ENCODE measurements at regions not wholly inside any gene's neighbourhood (a gene's known extent, or its start where the extent isn't known, plus 50 kb on each side); places are given as distances from the start of the nearest gene placed in this dataset.

- no peak overlapping the region for H3K4me3 ChIP-seq (replicated peaks in 1 of 3; ENCODE audit: insufficient read depth in 1 of 3, low read depth in 2 of 3, low read length in 3 of 3)
- no peaks in the 10 kb centered on the region for H3K79me2 ChIP-seq (ENCODE audit: insufficient read depth, low read length)
- no peak for FAIRE-seq
- POLR2A ChIA-PET, result no interaction called here
- H2AFZ ChIP-seq (ENCODE audit: low read length), result no peak overlapping the region
- H3K9me3 ChIP-seq (ENCODE audit: low read length), result no peaks in the 10 kb centered on the region
- no TSS peak for BruUV-seq (replicated peaks)
- TF ChIP-seq PAF1 (CRISPR knock-in tag; IDR thresholded peaks at IDR 0.05), result no peak
- TF ChIP-seq ZNF691 (CRISPR knock-in tag; IDR thresholded peaks at IDR 0.05; ENCODE audit: borderline replicate concordance, low read depth), result no peak
- no peak for TF ChIP-seq CBX1 (IDR thresholded peaks at IDR 0.05; ENCODE audit: low read depth)
- TF ChIP-seq KDM6A (CRISPR knock-in tag; IDR thresholded peaks at IDR 0.05; ENCODE audit: low read depth), result no peak
- no peak for TF ChIP-seq ZBTB43 (CRISPR knock-in tag; conservative IDR thresholded peaks at IDR 0.05)
- no peak for TF ChIP-seq RFX5 (IDR thresholded peaks at IDR 0.05; ENCODE audit: low read depth, low read length)
- TF ChIP-seq TARDBP (CRISPR knock-in tag; IDR thresholded peaks at IDR 0.05), result no peak
- TF ChIP-seq ZNF720 (CRISPR knock-in tag; IDR thresholded peaks at IDR 0.05), result no peak
- TF ChIP-seq MLX (CRISPR knock-in tag; IDR thresholded peaks at IDR 0.05), result no peak
- no peak for TF ChIP-seq ZNF776 (CRISPR knock-in tag; IDR thresholded peaks at IDR 0.05)
- no peak for TF ChIP-seq BCL3 (CRISPR knock-in tag; IDR thresholded peaks at IDR 0.05)
- no peak for TF ChIP-seq GATAD2A (CRISPR knock-in tag; IDR thresholded peaks at IDR 0.05)
- TF ChIP-seq ZNF598 (CRISPR knock-in tag; IDR thresholded peaks at IDR 0.05; ENCODE audit: borderline replicate concordance), result no peak
- no peaks in the 10 kb centered on the region for H4K20me1 ChIP-seq (ENCODE audit: insufficient read depth, low read length)
- H3K4me1 ChIP-seq (ENCODE audit: insufficient read depth, low read length), result no peaks in the 10 kb centered on the region
- ATAC-seq, result no peak
- no peak overlapping the region for H3K4me2 ChIP-seq (ENCODE audit: low read depth, low read length)
- intact Hi-C loops (cut with micrococcal nuclease; ENCODE audit: unreplicated experiment) (no loop called here), in situ Hi-C loops (cut with HindIII; ENCODE audit: extremely low pct_ligation_motif_present, low pct_unique_long_range_greater_than_20kb) (no loop called here)
- CTCF ChIA-PET (ENCODE audit: low intra/inter-chr PET ratio, low total read pairs), result no interaction called here
- 66% methylated on average over 4 of the region's 4 CpGs for WGBS (ENCODE audit: low lambda C conversion rate)
- H3K27ac ChIP-seq (ENCODE audit: extremely low read length, insufficient read depth, low read length), result no peak overlapping the region
- peaks cover 0 to 21% of the 10 kb centered on the region in 2 experiments; a peak in 2 of 5 replicates for H3K27me3 ChIP-seq (ENCODE audit: control insufficient read depth in 1 of 2, insufficient read depth in 2 of 2, low read length in 2 of 2)
- H3K9ac ChIP-seq (ENCODE audit: insufficient read depth, low read depth, low read length), result no peak overlapping the region
- H3K36me3 ChIP-seq (replicated peaks in 1 of 2; ENCODE audit: control insufficient read depth in 1 of 2, insufficient read depth in 2 of 2, low read length in 2 of 2), result no peaks in the 10 kb centered on the region
- DNase-seq (ENCODE audit: low spot score), result no peak
Measured at GRCh38 chr2:236693531-236693930, 123.9 kb downstream of the ACKR3 start.

All from HepG2 (cell line).